Upper lobe of right lung (tissue), 1 donor: ENCODE measurements at regions not wholly inside any gene's neighbourhood (a gene's known extent, or its start where the extent isn't known, plus 50 kb on each side); places are given as distances from the start of the nearest gene placed in this dataset.

ENCODE experiments used
- ATAC-seq: fragments of 200-7000 bp; cut with Tn5 transposase; one replicate; pipeline ENCODE4 v1.9.1; 2020; ENCODE audit warnings: mild to moderate bottlenecking, moderate library complexity
- DNase-seq: peaks from one replicate; pipeline ENCODE4 v3.0.0-alpha.2; 2020
- H3K27ac ChIP-seq: fragments of 200-600 bp; one replicate; pipeline ENCODE4 v1.8.0; 2022
- H3K27me3 ChIP-seq: fragments of 200-600 bp; one replicate; pipeline ENCODE4 v1.8.0; 2022; ENCODE audit warnings: mild to moderate bottlenecking
- H3K36me3 ChIP-seq: fragments of 200-600 bp; one replicate; pipeline ENCODE4 v1.8.0; 2022
- H3K4me1 ChIP-seq: fragments of 200-600 bp; one replicate; pipeline ENCODE4 v1.8.0; 2022
- H3K4me3 ChIP-seq: fragments of 200-600 bp; one replicate; pipeline ENCODE4 v1.8.0; 2022; ENCODE audit warnings: mild to moderate bottlenecking
- H3K9me3 ChIP-seq: fragments of 200-600 bp; one replicate; pipeline ENCODE4 v1.8.0; 2022
- CTCF ChIP-seq: fragments of 200-600 bp; IDR thresholded peaks from one replicate; pipeline ENCODE4 v1.8.0; 2022; ENCODE audit warnings: antibody characterized with exemption
- intact Hi-C: fragments of 100-400 bp; cut with DNase I; formaldehyde crosslinking; loops from one replicate; pipeline ENCODE4 v1.11.0; 2022
- donor health status: DM: no; HTN: yes; CAD: no; lungs with severe emphysema.

- H3K27me3 ChIP-seq = peaks cover 46% of the 10 kb centered on the region
- H3K4me1 ChIP-seq = no peaks in the 10 kb centered on the region
- no peak for TF ChIP-seq CTCF
- H3K36me3 ChIP-seq = no peaks in the 10 kb centered on the region
- no peak overlapping the region for H3K27ac ChIP-seq
- DNase-seq (peak; percentile 57), ATAC-seq (no peak)
- H3K9me3 ChIP-seq = no peaks in the 10 kb centered on the region
- intact Hi-C loops = no loop called here
- no peak overlapping the region for H3K4me3 ChIP-seq
These were observed 54.6 kb upstream of the ACSF3 start for GRCh38 chr16:89038811-89039735.

GRCh38 chr16:89039756-89040155 lies 53.9 kb upstream of the ACSF3 start:
- Histone ChIP-seq H3K9me3 (no peaks in the 10 kb centered on the region), H3K36me3 (no peaks in the 10 kb centered on the region), H3K27ac (no peak overlapping the region), H3K27me3 (peaks cover 44% of the 10 kb centered on the region), H3K4me1 (no peaks in the 10 kb centered on the region), H3K4me3 (no peak overlapping the region)
- intact Hi-C loops = no loop called here
- DNase-seq (peak; percentile 43), ATAC-seq (no peak)
- TF ChIP-seq CTCF = no peak

GRCh38 chr16:89040391-89040790 lies 53.3 kb upstream of the ACSF3 start:
- no peak overlapping the region for H3K4me3 ChIP-seq
- no peak for TF ChIP-seq CTCF
- no peaks in the 10 kb centered on the region for H3K9me3 ChIP-seq
- no peaks in the 10 kb centered on the region for H3K36me3 ChIP-seq
- no peaks in the 10 kb centered on the region for H3K4me1 ChIP-seq
- no peak overlapping the region for H3K27ac ChIP-seq
- intact Hi-C loops = no loop called here
- ATAC-seq (no peak), DNase-seq (peak; percentile 45)
- H3K27me3 ChIP-seq = peaks cover 44% of the 10 kb centered on the region

GRCh38 chr16:89040861-89041570 lies 52.6 kb upstream of the ACSF3 start:
- H3K9me3 ChIP-seq = no peaks in the 10 kb centered on the region
- DNase-seq = peak; percentile 49
- no peak overlapping the region for H3K4me3 ChIP-seq
- H3K36me3 ChIP-seq = no peaks in the 10 kb centered on the region
- H3K27ac ChIP-seq = no peak overlapping the region
- TF ChIP-seq CTCF = no peak
- intact Hi-C loops = no loop called here
- peaks cover 44% of the 10 kb centered on the region for H3K27me3 ChIP-seq
- H3K4me1 ChIP-seq = no peaks in the 10 kb centered on the region
- ATAC-seq = no peak

GRCh38 chr16:89041571-89042481 lies 51.8 kb upstream of the ACSF3 start:
- peaks cover 41% of the 10 kb centered on the region for H3K27me3 ChIP-seq

More at GRCh38 chr16:89041571-89042481, 51.8 kb upstream of the ACSF3 start:
- H3K36me3 ChIP-seq = no peaks in the 10 kb centered on the region
- H3K4me1 ChIP-seq = no peaks in the 10 kb centered on the region
- H3K4me3 ChIP-seq = no peak overlapping the region
- intact Hi-C loops = no loop called here
- H3K9me3 ChIP-seq = no peaks in the 10 kb centered on the region
- H3K27ac ChIP-seq = no peak overlapping the region
- no peak for TF ChIP-seq CTCF
- DNase-seq (peak; percentile 45), ATAC-seq (no peak)
